HFF-Myc (cell line): ENCODE measurements at regions not wholly inside any gene's neighbourhood (a gene's known extent, or its start where the extent isn't known, plus 50 kb on each side); places are given as distances from the start of the nearest gene placed in this dataset.
"Not testable (repeated sequence)": the region's sequence is repeated elsewhere in the genome, so short reads cannot be mapped to it uniquely, and the experiment has no call there.

Source experiments
- DNase-seq: peaks from one replicate; pipeline ENCODE4 v3.0.0-alpha.2; 2011; ENCODE audit warnings: low read depth; ENCODE audit errors: extremely low read depth
- H3K4me3 ChIP-seq: replicated peaks from 2 replicates; pipeline ENCODE4 v1.5.1; 2011; ENCODE audit warnings: low read depth, mild to moderate bottlenecking, control low read depth, low read length
- TF ChIP-seq, protein P1 (sequence below): IDR thresholded peaks from 2 replicates; pipeline ENCODE4 v1.5.1; 2012; ENCODE audit warnings: mild to moderate bottlenecking, low read depth, low read length, control low read depth; ENCODE audit errors: missing control alignments

DNA sequence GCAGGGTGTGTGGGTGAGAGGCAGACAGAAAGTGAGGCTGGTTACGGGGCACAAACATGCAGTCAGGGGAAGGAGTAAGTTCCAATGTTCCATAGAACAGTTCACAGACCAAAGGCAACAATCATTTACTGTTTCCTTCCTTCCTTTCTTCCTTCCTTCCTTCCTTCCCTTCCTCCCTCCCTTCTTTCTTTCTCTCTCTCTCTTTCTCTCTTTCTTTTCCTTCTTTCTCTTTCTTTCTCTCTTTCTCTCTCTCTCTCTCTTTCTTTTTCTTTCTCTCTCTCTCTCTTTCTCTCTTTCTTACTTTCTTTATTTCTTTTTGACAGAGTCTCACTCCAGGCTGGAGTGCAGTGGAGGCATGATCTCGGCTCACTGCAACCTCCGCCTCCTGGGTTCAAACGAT, 125.8 kb upstream of the LPCAT1 start:
- TF ChIP-seq, protein P1, sequence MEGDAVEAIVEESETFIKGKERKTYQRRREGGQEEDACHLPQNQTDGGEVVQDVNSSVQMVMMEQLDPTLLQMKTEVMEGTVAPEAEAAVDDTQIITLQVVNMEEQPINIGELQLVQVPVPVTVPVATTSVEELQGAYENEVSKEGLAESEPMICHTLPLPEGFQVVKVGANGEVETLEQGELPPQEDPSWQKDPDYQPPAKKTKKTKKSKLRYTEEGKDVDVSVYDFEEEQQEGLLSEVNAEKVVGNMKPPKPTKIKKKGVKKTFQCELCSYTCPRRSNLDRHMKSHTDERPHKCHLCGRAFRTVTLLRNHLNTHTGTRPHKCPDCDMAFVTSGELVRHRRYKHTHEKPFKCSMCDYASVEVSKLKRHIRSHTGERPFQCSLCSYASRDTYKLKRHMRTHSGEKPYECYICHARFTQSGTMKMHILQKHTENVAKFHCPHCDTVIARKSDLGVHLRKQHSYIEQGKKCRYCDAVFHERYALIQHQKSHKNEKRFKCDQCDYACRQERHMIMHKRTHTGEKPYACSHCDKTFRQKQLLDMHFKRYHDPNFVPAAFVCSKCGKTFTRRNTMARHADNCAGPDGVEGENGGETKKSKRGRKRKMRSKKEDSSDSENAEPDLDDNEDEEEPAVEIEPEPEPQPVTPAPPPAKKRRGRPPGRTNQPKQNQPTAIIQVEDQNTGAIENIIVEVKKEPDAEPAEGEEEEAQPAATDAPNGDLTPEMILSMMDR = no peak
- no peak for DNase-seq
- no peak overlapping the region for H3K4me3 ChIP-seq

DNA sequence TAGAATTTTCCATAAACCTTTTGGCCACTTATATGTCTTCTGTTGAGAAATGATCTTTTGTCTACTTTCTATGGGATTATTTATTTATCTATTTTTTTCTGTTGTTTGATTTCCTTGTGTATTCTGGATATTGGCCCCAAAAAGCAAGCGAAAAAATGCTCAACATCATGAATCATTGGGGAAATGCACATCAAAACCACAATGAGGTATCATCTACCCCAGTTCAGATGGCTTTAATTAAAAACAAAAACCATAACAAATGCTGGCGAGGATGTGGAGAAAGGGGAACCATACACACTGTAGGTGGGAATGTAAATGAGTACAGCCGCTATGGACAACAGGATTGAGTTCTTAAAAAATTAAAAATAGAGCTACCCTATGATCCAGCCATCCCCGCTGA, 125.0 kb upstream of the LPCAT1 start:
- TF ChIP-seq, protein P1 = no peak
- peak; percentile 58 for DNase-seq
- no peak overlapping the region for H3K4me3 ChIP-seq

DNA sequence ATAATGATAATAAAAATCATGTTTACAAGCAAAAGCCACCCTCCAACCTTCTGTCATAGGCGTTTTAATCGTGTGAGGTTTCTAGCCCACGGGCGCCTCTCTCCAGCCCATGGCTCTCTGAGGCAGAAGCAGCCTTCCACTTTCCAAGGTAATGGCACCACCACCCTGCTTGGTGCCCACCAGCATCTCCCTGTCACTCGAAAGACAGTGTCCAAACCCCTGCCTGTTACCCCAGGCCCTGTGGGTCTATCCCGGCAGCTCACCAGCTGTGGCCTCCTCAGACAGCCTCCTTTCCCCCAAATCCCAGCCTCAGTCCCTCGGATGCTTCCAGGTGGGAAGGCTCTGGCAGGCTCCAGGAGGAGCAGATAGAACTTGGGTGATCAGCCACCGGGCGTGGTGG, 123.8 kb upstream of the LPCAT1 start:
- TF ChIP-seq, protein P1 = no peak
- DNase-seq = no peak
- H3K4me3 ChIP-seq = no peak overlapping the region

DNA sequence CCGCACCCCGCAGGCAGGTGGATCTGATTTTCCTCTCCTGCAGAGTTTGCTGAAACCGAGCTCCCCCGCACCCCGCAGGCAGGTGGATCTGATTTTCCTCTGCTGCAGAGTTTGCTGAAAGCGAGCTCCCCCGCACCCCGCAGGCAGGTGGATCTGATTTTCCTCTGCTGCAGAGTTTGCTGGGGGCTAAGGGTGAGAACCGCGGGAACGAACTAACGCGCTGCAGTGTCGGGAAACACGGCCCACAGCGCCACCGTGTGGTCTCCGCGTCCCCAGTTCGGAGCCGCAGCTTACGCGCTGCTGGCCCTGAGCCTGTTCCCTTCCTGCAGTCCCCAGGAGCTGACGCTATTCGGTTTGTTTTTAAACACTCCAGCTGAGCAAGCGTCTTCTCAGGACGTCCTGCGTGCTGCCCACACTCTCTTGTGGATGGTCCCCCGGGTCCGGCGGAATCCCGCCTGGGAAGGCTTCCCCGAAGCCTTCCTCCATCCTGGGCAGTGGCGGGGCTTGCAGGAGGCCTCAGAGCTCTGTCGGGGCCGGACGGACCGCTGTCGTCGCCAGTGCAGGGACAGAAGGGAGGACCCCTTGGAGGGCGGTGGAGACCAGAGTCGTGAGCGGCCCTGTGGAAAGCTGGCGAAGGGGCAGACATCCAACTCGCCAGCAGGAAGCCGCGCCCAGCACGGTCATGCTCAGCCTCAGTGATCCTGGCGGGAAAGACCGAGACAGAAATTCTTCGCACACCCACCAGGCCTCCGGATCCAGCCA, 121.2 kb upstream of the LPCAT1 start:
- peak; percentile 48 for DNase-seq
- no peak overlapping the region for H3K4me3 ChIP-seq

GRCh38 chr5:1644393-1644809, 120.6 kb upstream of the LPCAT1 start:
- DNase-seq, H3K4me3 ChIP-seq: not testable (repeated sequence)

More for the DNA sequence above, 121.2 kb upstream of the LPCAT1 start:
- TF ChIP-seq, protein P1 = peak; percentile 84

DNA sequence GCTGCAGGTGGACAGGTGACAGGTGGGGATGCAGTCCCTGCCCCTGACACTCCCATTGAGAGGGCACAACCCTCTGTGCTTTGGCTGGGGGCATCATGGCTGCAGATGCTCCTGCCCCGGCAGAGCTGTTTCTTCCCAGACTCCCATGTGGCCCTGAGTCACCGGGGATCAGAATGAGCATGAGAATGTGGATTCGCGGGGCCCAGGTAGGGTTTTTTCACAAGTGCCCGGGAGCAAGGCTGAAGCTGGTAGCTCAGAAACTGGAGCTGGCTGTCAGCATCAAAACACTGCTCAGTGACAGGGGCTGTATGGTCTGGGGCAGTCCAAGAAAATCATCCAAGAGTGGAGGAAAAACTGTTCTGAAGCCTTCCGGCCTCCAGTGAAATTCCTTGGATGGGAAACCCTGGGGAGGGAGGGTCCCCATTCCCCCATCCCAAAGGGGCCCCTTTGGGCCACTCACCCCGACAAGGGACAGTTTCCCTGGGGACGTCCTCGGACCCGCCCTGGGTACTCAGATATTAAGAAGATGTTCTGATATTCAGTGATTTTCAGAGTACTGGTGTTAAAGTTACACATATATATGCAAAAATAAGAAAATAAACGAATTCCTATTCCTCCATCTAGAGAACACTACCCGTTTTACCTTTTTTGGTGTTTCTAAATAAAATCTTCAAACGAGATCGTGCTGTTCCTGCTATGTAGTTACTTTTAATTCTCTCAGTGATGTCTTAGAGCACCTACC, 120.1 kb upstream of the LPCAT1 start:
- no peak overlapping the region for H3K4me3 ChIP-seq
- TF ChIP-seq, protein P1 = no peak

DNA sequence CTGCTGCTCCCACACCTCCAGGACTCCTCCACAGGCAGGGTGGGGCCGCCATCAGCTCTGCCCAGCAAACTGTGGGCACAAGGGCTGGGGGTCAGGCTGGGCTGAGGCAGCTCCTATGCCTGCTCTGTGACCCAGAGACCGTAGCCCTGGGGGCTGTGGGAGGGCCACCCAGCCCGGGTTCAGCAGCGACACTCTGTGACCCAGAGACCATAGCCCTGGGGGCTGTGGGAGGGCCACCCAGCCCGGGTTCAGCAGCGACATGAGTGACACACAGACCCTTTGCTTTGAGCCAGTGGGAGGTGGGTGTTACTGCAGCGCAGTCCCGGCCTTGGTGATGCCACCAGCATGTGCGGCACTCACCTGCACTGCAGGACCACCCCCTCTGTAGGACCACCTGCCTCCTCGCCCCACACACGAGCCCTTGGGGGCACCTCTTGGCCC, 118.9 kb upstream of the LPCAT1 start:
- no peak overlapping the region for H3K4me3 ChIP-seq
- DNase-seq = no peak
- TF ChIP-seq, protein P1 = no peak

More for the DNA sequence above, 120.1 kb upstream of the LPCAT1 start:
- DNase-seq = no peak
